GM21447 (cell line): ENCODE measurements at regions not wholly inside any gene's neighbourhood (a gene's known extent, or its start where the extent isn't known, plus 50 kb on each side); places are given as distances from the start of the nearest gene placed in this dataset.
"Not testable (repeated sequence)": the region's sequence is repeated elsewhere in the genome, so short reads cannot be mapped to it uniquely, and the experiment has no call there.

Source experiments
- ATAC-seq: cut with Tn5 transposase; IDR thresholded peaks from one replicate; pipeline ENCODE4 v1.9.1; 2021; ENCODE audit not compliant: unreplicated experiment

DNA sequence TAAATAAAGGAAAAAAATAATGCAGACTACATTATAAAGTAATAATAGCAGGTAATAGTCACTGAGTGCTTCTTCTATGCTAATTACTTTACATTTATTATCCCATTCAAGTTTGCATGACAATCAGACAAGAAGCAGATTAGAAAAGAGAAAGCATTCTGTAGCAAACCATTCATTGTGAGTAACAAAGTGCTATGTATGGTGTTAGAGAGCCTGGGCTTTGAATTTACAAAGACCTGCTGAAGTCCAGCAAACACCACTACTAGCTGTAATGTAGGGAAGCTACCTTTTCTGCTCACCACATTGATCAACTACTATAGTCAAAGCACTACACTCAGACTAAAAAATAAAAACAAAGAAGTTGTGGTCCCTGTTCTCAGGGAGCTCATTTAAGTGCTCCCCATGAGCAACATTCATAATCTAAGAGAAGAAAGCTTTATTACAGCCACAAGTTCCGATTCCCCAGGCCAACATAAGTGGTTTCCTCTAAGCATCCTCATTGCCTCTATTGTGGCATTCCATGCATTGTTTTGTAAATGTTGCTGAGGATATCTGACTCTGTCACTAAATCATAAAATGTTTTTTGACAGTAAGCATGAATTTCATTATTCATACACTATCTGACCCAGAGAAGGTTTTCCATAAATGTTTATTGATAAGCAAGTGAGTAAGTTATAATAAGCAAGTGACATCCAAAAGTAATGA, 108.5 kb downstream of the FOXD4L6 start:
- not testable (repeated sequence) for ATAC-seq

DNA sequence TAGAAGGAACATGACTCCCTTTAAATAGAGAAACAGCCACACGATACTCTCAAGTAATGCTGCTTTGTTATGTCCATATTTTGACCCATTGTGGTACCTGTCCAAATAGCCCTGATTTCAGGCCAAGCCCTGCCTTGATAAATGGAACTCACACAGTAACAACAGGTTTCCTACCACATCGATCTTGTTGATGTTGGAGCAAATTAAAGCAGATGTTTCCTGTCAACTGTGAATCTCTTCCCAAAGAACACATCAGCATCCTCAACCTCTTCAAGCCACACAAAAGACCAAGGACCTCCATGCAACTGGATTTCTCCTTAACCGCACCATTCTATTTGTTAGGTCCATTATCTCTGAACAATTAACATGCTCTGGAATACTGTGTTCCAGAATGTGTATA, 109.5 kb downstream of the FOXD4L6 start:
- not testable (repeated sequence) for ATAC-seq

DNA sequence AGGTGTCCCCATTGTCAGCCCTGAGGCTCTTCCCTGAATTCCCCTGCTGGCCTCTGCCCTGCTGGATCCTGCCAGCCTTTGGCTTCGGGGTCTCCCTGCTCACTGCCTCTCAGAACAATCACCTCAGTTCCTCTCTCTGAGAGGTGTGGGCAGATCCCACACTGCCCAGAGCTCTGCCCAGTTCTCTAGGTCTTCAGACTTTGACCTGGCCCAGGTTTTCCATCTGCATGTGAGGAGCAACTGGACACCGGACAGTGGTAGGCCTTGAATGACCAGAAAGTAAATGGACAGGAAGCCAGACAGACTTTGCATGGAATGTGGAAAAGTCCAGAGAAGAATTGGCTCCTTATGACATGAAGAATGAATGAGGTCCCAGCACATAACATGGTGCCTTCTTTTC, 111.8 kb downstream of the FOXD4L6 start:
- ATAC-seq = not testable (repeated sequence)

DNA sequence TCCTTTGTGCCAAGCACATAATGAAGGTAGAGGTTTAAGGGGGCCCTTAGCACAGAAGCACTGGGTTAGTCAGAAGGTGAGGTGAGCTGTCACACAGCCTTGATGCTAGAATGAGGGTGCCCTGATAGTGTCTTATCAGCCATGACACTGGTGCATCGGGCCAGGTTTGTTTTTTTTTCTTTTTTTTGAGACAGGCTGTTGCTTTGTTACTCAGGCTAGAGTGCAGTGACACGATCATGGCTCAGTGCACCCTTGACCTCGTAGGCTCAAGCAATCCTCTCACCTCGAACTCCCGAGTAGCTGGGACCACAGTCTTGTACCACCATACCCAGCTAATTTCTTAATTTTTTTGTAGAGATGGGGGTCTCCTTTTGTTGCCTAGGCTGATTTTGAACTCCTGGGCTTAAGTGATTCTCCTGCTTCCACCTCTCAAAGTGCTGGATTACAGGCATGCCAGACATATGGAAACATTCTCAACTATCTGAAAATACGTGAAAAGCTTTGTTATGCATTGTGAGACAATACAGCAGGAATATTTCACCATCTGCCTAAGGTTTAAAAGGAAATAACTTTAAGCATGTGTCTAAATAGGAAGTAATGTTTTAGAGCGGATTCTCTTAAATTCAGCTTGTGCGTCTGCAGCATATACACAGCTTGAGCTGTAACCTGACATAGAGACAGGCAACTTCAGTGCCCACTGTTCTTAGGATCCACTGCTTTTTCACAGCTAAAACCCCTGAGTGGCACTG, 128.4 kb downstream of the FOXD4L6 start:
- not testable (repeated sequence) for ATAC-seq

DNA sequence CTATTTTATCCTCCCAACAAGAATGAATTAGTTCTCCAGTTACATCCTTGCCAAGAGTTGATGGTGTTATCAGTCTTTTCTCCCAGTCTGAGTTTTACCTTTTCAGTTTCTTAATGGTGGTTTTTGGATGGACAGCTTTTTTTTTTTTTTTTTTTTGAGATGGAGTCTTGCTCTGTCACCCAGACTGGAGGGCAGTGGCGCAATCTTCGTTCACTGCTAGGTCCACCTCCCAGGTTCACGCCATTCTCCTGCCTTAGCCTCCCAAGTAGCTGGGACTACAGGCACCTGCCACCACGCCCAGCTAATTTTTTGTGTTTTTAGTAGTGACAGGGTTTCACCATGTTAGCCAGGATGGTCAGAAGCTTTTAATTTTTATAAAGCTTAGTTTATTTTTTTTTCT, 133.0 kb downstream of the FOXD4L6 start:
- not testable (repeated sequence) for ATAC-seq

DNA sequence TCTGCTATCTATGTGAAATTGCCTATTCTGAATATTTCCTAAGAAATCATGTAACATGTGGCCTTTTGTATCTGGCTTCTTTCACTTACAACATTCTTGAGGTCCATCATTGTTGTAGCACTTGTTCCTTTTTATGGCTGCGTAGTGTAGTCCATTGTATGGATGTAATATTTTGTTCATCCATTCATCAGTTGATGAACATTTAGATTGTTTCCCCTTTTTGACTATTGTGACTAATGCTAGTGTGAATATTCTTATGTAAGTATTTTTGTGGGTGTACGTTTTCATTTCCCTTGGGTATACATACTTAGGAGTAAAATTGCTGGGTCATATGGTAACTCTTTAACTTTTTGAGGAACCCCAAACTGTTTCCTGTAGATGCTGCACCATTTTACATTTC, 134.6 kb downstream of the FOXD4L6 start:
- not testable (repeated sequence) for ATAC-seq

DNA sequence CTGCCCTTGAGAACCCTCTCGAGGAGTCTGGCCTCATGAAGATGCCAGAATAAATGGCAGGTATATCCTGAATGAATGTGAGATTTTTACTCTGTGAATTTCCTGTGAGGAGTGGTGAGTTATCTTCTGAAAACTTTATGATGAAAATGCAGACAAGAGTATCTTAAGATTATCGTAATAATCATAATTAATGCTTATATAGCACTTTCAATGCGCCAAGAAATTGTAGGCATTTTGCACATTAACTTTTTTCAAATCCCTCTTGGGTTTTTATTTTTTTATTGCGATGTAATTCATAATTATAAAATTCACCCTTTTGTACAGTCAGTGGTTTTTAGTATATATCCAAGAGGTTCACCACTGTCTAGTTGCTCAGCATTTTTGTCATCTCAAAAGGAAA, 135.1 kb downstream of the FOXD4L6 start:
- ATAC-seq = not testable (repeated sequence)

DNA sequence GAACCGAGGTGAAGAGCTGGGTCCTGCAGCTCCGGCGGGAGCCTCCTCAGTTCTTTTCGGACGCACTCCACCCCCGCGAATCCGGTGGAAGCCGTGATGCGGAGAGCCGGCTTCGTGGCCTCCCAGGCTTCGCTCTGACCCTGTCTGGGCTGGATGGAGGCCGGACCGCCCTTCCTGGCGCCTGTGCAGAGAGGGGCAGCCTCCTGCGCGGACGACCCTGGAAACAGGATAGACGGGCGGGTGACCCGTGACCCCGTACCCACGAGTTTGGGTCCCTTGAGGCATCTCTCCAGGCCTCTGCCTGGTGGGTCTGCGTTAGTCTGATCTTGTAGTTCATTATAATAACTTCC, 136.0 kb downstream of the FOXD4L6 start:
- peak; percentile 44 for ATAC-seq

DNA sequence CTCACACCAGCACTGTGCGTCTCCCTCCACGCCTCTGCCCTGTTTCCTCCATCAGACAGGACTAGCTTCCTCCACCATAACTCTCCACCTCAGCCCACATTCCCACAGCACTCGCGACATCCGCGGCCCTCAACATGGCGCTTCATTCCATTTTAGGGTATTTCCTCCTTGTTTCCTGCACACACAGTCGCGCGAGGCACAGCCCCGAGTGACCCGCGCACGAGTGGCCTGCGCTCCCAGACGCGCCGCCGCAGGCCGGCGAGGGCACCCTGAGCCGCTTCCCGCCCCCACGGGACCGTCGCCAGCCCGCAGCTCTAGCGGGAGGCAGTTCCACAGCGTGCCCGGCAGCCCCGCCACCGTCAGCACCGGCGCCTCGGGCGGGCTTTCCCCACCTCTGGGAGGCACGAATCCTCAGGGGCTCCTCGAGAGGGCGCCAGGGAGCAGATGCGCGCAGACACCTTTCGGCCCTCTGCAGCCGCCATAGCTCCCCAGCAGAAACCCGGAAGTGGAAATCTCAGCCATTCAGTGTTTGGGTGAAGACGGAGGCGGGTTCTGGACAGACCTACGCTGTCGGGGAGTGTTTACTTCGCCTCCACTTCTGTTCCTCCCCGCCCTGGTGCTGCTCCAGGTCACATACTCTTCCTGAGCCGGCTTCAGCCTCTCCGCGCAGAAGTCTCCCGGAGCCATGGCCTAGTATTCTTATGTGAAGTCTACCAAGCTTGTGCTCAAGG, 136.6 kb downstream of the FOXD4L6 start:
- peak; percentile 100 for ATAC-seq

DNA sequence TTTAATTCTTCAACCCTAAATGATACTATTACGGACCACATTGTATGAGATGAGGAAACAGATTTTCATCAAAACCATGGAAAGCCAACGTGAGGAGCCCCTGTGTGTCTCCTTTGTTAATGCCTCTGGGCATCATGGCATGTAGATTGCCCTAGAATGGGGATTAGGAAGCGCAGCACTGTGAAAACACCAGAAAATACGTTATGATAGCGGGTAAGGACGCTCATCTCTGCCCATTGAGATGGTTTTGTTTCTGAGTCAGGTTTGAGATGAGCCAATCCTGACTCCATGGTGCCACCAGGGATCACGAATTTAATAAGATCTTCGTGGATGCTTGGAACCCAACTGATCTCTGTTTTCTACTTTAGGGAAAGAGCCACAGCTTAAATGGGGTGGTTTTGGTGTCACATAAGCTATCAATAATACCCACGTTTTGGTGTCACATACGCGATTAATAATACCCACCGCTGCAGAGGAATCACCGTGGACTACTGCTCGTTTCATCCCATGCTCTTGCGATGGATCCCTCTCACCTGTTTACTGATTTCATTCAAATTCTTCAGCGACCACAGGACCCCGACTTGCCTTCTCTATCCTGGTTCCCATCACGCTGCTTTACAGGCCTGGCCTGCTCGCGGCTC, 137.3 kb downstream of the FOXD4L6 start:
- ATAC-seq = not testable (repeated sequence)

DNA sequence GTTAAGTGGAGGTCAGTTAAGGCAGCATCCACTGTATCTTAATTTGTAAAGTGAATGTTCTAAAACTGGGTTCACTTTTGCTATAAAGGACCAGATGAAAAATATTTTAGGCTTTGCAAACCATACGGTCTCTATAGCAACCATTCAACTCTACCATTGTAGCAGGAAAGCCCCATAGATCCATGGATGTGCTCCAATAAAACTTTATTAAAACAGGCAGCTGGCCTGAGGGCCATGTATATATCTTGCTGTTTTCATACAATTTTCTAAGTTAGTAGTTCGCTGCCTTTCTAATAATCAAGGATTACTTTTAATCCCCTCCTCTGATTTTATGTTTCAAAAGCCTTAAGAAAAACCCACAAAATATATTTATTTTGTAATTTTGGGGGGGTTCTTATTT, 142.1 kb downstream of the FOXD4L6 start:
- not testable (repeated sequence) for ATAC-seq

DNA sequence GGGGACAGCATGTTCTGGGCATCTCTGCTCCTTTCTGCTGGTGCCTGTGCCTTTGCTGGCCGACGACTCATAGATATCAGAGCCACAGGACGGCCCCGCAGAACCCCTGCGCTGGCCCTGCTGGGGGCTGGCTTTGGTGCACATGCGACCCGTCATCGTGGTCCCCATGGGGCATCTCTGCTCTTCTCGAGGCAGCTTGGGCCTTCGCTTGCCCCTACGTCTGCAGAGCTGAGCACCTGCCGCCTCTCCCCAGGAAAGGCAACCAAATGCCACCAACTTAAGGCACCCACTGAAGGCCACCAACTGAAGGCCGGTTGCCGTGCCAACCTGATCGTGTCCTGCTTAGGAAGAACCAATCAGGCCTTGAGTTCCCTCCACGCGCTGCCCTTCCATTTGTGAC, 153.1 kb downstream of the FOXD4L6 start:
- ATAC-seq = not testable (repeated sequence)

DNA sequence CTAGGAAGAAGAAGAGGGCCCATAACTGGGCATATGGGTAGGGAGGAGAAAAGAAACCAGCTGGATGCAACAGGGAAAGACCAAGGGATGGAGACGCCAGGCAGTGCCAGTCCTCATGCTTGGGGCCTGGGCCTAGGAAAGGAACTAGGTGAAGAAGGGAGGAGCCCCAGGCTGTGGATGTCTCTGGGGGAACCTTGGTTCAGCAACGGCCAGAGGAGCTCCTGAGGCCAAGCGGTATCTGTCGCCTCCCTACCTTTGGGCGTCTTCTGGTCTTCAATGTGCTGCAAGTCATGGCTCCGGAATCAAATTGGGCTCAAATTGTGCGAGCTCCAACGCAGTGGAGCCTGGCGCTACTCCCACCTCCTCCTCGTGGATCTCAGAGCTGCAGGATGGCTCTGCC, 153.6 kb downstream of the FOXD4L6 start:
- ATAC-seq = not testable (repeated sequence)

DNA sequence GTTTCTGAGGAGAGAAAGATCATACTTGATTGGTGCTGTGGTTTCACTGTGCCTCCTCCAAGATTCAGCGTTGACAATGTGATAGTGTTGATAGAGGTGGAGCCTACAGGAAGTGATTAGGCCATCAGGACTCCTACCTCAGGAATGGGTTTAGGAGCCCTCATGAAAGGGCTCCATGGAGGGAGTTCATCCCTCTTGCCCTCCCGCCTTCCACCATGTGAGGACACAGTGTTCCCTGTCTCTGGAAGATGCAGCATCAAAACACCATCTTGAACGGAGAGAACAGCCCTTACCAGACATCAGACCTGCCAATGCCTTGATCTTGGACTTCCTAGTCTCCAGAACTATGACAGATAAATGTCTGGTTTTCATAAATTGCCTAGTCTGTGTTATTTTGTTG, 156.7 kb downstream of the FOXD4L6 start:
- not testable (repeated sequence) for ATAC-seq

DNA sequence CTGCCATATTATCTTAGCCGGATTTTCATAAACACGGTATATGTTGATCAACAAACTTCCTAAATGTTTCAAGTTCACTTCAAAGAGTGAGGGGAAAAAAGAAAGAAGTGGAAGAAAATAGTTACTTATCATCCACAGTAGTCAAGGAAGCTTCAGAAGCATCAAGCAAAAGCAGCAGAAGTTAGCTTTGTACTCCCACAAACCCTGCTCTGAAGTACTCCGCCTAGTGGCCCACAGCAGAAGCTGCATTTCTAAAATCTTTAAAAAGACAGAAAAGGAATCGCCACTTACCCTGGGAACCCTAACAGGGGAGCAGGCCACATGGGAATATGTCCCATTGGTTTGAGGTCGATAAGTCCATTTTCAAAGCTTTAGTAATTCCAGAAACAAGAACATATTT, 158.1 kb downstream of the FOXD4L6 start:
- not testable (repeated sequence) for ATAC-seq

DNA sequence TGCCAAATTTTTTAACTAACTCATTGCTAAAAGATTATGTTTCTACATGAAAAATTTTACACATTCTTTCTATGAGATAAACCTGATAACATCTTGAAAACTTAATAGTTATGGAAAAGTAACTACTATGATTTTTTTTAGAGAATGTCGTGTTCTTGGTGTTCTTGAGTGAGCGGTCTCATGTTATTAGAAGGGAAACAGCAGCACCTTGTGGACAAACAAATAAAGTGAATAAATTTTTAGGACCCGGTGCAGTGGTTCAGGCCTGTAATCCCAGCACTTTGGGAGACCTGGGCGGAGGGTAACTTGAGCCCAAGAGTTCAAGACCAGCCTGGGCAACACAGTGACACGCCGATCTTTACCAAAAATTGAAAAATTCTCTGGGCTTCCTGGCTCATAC, 166.0 kb downstream of the FOXD4L6 start:
- ATAC-seq = not testable (repeated sequence)

DNA sequence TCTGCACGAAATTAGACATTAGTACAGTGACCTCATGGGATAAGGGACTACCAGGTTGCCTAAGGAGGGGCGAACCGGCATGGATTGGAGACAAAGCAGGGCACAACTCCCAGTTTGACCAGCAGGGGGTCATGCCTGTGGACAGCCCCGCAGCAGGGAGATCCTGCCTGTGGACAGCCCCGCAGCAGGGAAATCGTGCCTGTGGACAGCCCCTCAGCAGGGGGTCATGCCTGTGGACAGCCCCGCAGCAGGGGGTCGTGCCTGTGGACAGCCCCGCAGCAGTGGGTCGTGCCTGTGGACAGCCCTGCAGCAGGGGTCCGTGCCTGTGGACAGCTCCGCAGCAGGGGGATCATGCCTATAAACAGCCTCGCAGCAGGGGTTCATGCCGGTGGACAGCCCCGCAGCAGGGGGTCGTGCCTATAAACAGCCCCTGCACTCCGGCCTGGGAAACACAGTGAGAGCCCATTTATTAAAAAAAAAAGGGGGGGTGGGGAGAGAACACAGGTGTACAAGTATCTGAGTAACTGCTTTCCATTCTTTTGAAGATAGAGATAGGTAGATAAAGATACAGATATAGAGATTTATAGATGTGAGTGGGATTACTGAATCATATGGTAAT, 176.5 kb downstream of the FOXD4L6 start:
- not testable (repeated sequence) for ATAC-seq

DNA sequence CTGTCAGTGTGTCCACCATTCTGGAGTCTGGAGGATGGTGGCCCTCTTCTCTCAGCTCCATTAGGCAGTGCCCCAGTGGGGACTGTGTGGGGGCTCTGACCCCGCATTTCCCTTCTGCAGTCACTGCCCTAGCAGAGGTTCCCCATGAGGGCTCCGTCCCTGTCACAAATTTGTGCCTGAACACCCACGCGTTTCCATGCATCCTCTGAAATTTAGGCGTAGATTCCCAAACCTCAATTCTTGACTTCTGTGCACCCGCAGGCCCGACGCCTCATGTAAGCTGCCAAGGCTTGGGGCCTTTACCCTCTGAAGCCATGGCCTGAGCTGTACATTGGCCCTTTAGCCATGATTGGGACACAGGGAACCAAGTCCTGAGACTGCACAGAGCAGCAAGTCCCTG, 182.3 kb downstream of the FOXD4L6 start:
- not testable (repeated sequence) for ATAC-seq

DNA sequence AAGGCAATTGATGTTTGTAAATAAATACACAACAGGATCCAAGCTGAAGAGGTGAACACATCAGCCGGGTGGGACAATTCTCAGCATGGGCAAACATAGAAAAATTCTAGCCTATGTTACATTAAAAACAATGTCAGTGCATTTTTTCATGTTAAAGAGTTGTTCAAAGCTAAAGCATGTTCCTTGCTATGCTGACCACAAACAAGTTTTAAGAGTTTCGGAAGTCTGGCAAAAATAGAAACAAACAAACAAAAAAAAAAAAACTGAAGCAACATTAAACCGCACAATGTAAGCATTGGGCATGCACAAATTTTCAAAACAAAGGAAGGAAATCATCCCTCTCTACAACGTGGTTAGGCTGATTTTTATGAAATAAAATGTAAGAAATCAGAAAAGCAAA, 185.8 kb downstream of the FOXD4L6 start:
- ATAC-seq = not testable (repeated sequence)

DNA sequence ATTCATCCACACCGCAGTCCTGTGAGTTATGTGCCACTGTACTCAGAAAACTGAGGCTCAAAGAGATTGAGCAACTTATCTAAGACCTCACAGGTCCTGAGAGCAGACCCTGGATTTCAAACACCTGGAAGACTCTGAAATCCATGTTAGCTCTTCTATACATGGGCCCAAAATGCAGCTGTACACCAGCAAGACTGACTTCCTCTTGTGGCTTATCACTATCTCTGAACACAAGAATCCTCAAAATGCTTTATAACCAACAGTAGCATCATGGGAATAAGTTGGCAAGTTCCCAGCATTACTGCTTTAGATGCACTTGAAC, 188.6 kb downstream of the FOXD4L6 start:
- not testable (repeated sequence) for ATAC-seq
